AG08395 (cell line): ENCODE measurements at regions not wholly inside any gene's neighbourhood (a gene's known extent, or its start where the extent isn't known, plus 50 kb on each side); places are given as distances from the start of the nearest gene placed in this dataset.

Experiments
- DNase-seq: peaks from one replicate; pipeline ENCODE4 v3.0.0; 2012; ENCODE audit warnings: mixed read lengths, low spot score

DNA sequence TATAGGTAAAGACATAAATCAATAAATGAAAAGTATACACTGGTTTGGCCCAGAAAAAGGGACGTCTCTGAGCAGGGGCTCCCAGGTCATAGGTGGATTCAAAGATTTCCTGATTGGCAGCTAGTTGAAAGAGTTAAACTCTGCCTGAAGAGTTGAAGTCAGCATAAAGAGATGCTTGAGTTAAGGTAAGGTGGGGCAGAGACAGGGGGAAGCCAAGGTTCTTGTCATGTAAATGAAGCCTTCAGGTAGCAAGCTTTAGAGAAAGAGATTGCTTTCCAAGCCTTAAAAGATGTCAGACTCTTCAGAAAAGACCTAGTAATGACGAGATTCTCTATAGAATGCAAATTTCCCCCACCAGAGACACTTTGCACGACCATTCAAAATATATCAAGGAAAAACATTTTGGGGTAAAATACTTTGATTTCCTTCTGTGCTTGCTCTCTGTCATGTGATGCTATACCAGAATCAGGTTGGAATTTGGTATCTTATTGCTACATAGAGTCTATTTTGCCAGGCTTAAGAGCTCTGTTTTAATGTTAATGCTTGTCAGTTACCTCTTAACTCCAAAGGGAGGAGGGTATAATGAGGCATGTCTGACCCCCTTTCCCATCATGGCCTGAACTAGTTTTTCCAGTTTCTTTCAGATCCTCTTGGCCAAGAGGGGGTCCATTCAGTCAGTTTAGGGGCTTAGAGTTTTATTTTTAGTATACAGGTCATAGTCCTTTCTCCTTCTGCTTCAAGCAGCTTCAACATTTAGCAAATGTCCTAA is 429.6 kb downstream of the ADRA2A start:
- no peak for DNase-seq

DNA sequence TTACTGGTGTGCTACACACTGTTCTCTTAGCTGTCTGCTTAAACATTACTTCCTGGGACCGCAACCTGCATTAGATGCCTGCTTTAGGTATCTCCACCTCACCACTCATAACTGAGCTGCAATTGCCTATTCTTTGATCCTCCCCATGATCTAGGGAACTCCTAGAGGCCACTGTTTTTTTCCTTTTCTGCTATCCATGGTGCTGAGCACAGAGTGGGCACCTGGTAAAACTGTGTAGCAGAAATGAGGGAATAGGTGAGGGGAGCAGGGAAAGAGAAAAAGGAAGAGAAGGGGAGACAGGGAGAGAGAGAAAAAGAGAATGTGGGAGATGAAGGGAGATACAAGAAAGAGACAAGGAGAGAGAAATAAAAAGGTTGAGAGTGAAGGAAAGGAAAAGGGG is 434.9 kb downstream of the ADRA2A start:
- DNase-seq, result peak; percentile 34

DNA sequence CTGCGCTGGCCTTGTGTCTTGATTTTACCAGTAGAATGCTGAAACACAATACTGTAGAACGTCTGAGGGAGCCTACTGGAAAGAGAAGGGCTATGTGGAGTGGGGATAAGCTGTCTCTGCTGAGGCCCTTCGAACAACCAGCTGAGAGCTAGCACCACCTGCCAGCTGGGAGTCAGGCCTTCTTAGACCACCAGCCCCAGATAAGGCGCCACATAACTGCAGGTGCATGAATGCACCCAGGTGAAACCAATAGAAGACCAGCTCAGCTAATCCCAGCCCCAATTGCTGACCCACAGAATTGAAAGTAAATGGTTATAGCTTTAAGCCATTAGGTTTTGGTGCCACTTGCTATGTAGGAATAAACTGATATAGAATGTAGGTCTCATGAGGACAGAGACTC is 438.4 kb downstream of the ADRA2A start:
- DNase-seq, result no peak

DNA sequence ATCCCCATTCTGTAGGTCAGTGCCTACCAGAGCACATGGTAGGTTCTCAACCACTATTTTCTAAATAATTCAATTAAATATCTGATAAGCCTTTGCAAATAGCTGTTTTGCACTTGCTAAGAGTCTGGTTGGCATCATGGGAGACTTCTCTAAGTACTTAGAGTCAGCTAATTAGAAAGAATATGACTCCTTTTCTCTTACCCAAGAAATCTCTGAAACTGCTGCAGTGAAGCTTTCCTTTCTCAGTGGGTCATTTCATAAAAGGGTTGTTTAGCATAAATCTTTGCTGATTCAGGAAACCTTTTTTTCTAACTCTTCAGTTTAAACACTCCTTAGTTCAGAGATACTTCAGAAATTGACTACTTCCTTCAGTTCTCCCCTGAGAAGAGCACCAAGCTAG is 438.9 kb downstream of the ADRA2A start:
- no peak for DNase-seq

DNA sequence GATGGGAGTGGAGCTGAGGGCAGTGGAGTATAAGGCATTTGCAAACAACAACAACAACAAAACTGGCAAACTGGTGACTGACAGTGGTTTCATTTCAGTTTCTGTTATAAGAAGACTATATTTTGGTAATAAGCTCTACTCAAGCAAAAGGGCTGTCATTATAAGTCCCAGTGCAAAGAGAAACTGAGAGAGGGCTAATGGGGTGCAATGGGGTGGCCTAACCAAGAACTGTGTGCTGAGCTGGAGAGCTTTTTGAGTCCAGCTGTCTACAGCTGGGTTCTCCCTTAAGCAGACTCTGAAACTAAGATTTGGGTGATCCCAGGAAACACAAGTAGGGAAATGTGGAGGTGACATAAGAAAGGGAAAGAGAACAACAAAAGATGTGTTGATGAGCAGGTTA is 439.3 kb downstream of the ADRA2A start:
- DNase-seq, result no peak

DNA sequence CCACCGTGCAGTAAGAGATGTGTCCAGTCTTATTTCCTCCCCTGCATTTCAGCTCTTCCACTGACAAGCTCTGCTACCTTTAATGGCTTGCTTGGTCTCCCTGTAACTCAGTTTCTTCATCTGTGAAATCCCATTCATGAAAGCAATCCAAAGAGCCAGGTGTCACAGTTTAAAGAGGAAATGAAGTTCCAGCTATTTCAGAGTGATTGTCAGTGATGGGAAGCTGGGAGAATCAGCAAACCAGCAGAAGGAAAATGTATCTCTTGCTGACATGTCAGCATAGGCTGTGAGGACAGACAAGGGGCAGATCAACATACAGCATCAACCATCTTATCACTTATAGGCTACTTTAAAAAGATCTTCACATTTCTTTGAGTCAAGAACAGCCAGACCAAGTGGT is 445.3 kb downstream of the ADRA2A start:
- no peak for DNase-seq

DNA sequence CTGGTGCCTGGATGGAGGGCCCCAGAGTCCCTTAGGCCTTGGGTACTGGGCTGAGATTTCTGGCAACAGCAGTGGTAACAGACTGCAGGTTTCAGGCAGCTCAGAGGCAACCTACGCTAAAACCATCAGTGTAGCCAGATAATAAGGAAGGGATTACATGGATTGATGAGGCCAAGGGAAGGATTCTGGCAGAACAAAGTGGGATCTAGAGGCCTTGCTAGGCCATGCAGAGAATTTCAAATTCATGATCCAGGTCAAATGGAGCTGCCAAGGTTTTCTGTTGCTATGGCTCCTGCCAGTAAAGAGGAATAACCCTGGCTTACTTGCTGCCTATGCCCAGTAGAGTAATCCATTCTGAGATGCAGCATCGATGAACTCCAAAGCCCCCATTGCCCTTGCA is 445.7 kb downstream of the ADRA2A start:
- DNase-seq, result no peak

DNA sequence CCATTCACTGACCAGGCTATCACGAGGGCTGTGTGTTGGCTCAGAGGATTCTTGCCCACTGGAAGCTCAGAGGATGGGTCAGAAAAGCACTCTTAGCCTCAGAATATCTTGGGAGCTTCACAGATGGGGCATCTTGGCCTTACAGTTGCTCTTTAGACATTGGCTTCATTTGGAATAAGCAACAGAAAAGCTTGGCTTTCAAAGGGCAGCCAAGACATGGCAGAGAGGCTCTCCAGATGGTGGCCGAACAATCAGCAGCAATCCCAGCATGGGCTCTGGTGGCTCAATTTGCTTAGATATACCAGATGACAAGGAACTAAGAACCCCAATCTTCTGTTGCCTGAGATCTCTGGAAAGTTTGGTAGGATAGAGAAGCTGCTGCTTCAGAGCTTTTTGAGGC is 446.2 kb downstream of the ADRA2A start:
- DNase-seq, result no peak

DNA sequence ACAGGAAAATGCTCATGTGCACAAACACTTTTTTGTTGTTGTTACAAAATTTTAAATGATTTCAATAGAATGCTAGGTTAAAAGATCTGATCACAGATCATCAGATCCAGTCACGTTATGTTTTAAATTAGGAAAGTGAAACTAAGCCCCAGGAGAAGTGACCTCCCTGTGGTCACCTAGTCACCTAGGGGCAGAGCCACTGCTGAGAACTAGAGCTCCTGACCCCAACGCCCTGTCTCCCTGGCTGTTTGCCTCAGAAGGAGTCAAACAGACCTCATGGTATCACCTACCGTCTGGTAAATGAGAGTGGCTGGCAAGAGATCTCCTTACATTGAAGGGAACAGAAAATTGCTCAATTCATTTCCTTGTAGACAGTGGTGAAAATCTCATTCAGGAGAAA is 447.3 kb downstream of the ADRA2A start:
- DNase-seq, result no peak

DNA sequence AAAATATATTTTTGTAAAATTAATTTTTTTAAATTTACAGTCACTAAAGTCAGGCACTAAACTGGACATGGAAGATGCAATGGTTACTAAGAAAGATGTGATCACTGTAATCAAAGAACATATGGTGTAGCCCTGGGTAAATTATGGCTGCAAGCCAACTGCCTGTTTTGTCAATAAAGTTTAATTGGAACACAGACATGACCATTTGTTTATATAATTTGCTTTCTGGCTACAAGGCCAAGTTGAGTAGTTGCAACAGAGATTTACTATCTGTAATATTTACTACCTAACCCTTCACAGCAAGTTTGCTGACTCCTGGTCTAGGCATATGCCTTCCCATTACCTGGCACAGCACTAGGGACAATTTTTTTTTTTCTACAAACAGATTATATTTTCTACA is 448.9 kb downstream of the ADRA2A start:
- no peak for DNase-seq

DNA sequence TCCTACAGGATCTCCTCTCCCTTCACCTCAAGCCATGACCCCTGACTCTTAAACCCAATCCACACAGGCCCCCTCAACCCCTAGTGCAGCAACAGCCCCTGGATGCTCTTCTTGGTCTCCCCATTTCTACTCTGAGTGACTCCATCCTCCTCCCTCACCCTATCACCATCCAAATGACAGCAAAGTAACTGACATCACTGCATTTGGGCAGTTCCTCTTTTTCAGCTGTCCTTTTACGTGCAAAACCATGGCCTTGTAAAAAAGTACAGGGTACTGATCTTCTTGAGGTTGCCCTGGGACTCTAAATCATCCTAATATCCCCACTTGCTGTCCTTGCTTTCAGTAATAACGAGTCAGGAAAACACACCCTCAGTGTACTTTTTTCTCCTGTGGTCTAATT is 454.9 kb downstream of the ADRA2A start:
- DNase-seq, result no peak

DNA sequence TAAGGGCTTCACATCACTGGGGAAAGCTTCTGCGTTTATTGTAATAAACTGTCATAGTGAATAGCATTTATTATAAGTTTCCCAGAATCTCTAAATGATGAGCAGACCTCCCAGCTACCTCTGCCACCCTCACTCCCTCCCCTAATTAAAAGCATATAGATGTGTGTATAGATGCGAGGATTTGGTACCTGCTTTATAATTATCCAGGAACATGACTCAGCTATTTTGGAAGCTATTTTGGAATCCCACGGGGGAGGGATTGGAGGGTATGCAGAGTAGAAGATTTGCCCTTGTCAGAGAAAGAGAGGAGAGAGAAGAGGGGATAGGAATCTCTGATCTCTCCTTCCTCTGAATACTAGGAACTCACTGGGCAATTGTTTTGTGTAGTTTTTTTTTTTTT is 455.3 kb downstream of the ADRA2A start:
- DNase-seq, result no peak

DNA sequence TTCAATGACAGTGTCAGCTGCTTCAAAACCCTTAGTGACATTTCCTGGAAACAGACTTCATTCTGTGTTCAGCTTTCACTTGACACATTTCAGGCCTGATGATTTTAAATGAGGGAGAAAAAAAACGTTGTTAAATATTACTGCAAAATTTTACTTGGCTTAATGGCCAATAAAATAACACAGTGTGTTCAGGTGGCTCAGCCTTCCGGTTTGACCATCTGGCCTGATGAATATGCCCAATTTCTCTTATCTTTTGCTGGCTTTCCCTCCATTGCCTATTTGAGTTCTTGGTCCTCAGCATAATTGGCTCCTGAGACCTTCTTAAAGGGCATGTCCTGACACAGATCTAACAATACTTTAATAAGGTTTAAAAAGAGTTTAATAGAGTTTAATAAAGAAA is 462.4 kb downstream of the ADRA2A start:
- no peak for DNase-seq

DNA sequence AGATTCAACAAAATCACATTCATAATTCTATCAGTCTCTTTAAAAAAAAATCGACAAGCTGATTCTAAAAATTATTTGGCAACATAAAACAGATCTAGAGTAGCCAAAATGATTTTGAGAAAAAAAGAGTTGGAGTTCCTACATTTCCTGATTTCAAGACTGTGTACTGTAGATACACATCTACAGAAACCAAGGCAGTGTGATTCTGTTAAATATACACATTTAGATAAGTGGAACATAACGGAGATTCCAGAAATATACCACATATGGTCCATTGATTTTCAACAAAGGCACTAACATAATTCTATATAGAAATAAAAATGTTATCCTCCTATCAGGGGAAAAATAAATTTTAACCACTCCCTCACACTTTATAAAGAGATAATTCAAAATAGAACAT is 467.0 kb downstream of the ADRA2A start:
- no peak for DNase-seq

DNA sequence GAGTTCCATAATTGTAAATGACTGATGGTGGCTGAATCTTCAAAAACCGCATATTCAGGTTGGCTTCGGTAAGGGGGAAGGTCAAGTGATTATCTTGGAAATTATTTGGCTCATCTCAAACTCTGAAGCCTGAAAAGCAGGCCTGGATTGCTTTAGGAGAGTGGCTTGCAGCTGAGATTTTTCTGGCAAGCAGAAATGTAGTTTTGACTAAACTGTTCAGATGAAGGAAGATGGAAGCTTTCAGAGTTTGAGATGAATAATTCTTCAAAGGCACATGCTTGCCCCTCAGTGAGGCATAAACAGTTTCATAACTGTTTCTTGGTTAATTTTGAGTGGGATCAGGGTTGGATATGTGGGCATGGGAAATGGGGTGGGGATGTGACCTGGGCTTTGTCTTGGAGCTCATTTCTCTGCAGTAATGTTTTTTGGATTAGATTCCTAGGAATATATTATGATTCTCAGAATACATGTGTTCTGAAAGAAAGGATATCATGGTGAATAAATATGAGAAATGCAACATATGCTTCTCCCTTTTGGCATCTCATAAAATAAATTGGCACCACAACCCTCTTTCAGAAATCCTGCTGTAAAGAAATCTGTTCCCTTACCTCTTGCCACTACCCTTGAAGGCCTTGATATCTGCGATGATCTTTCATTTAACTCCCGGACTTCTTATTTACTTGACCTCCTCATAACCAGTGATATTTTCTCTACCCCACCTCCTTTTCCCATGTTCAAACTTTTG is 469.2 kb downstream of the ADRA2A start:
- no peak for DNase-seq

DNA sequence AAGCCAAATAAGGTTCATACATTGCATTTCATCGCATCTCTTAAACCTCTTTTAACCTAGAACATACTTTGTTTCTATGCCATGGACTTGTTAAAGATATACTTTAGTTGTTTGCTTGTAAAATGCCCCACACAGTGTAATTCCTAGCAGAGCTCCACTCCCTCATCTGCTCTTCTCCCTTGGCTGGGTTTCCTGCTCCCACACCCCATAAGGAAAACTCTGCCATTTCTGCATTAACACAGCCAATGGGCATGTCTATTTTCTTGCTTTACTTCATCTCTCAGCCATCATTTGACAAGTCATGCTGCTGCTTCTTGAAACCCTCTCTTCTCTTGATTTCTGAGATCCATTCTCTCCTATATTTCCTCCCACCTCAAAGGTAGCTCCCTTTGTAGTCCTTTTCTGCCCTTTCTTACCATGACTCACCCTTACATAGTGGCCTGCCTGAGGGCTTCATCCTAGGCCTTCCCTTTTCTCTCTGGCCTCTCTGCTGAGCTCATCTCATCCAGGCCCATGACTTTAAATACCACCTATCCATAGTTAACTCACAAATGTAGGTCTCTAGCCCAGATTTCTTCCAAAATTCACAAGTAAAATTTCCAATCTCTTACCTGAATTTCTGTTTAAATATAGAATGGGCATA is 471.4 kb downstream of the ADRA2A start:
- DNase-seq, result no peak

DNA sequence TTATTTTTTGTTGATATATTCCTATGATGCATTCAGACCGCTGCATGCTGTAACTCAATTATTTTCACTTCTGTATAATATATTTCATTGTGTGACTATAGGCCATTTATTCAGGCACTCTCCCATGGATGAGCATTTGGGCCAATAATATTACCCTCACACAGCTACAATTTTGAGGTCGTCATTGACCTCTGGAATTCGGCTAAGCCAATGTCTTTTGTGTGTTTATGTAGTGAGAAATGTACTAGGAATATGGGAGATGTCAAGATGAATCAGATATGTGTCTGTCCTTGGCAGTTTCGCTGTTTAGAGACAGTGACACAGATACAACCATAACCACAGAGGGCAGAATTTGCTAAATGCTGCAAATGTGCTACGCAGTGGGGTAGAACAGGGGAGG is 474.2 kb downstream of the ADRA2A start:
- DNase-seq, result peak; percentile 29

DNA sequence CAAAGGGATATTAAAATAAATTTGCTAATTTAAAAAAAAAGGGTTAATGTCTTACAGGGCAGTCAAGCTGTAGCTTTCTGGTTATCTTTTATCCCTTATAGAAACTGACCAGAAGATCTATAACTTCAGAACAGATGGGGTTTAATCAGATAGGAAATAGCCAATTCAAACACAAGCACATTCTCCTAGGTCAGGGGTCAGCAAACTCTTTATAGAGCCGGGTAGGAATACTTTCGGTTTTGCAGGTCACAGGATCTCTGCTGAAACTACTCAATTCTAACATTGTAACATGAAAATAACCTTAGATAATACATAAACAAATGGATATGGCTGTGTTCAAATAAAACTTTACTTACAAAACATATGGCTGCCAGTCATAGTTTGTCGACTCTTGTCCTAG is 479.8 kb downstream of the ADRA2A start:
- no peak for DNase-seq

DNA sequence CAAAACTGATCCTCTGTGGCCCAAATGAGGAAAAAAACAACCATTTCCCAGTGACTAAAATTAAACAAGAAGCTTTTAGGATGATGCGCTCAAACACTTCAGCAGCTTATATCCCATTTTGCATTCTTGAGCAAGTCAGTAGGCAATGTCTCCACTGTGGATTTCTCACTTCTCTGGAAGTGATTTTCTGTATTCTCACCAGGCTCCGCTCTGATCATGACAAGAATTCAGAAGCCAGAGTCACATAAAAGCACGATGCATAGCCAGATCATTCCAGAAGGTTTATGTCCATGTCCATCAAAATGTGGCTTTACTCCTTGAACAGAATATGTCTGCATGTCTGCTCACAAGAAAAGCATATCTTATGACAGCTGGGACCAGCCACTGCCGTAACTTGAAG is 481.4 kb downstream of the ADRA2A start:
- DNase-seq, result no peak

DNA sequence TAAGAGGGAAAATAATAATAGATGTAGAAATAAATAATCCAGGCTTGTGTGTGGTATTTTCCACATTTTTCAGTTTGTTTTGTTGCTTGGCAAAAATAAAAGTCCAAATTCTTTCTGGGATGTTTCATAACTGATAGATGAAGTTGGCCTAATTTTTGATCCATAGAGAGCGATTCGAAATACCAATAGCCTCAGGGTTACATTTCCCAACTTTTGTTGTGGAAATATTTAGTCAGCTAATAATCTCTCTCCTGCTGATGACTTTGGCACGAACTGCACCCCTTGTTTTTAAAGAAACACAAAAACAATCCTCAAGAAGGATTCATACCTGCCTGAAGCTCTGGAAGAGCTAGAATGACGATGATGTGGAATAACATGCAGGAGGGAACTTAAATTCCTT is 483.2 kb downstream of the ADRA2A start:
- DNase-seq, result peak; percentile 27

DNA sequence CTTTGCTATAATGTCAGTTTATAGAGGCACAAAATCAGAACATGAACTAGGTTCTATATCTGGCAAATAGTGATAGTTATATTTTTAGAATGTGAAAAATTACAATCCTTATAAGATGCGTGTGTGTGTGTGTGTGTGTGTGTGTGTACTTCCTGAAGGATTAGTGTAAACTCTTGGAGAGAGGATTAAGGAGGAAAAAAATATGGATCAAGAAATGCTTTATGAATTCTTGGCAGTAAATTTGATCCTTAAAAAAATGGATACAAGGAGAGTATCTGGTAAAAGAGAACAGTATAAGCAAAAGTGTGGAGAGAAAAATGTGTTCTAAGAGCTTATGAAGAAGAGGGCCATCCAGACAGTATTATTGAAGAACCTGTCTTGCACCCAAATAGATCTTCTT is 484.3 kb downstream of the ADRA2A start:
- DNase-seq, result no peak

DNA sequence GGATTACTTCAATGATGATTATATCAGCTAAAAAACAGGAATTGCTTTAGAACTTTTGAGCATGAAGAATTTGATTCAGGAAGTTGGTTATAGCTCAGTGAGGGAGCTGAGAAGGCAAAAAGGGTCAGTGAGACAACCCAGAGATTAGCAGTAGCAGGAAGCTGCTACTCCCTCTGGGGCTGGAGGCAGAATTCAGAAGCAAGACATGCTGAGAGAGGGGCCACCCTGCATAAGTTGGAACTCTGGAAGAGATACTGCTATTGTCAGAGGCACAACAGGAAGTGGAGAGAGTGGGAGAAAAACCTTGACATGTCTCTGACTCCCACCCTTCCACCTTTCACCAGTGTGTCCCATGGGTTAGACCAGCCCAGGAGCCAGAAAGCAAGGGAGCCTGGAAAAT is 488.7 kb downstream of the ADRA2A start:
- DNase-seq, result no peak

DNA sequence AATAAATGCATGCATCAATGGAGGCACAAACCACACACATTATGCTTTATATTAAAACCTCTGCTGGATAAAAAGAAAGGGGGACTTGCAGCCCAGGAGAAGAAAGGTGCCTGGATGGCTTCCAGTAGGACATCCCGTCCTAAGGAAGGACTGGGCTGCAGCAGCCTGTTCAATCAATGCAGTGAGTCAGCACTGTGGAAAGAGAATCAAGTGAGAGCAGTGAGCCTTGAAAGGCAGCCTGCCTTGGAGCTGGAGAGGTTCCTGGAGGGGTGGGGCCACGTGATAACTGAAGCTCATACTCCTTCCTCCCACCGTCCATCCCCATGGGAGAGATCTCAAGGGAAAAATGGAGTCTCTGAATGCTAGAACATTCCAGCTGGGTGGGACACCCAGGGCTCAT is 501.2 kb downstream of the ADRA2A start:
- no peak for DNase-seq
